Fibroblast of pulmonary artery (primary cell): ENCODE measurements at regions not wholly inside any gene's neighbourhood (a gene's known extent, or its start where the extent isn't known, plus 50 kb on each side); places are given as distances from the start of the nearest gene placed in this dataset.

Experiments
- DNase-seq: peaks from one replicate; pipeline ENCODE4 v3.0.0-alpha.2; 2010; ENCODE audit warnings: low read depth
- H3K4me3 ChIP-seq: replicated peaks from 2 replicates; pipeline ENCODE4 v1.5.1; 2011; ENCODE audit warnings: low read depth, mild to moderate bottlenecking, control low read depth, low read length, moderate library complexity
- CTCF ChIP-seq: IDR thresholded peaks from 2 replicates; pipeline ENCODE4 v1.5.1; 2011; ENCODE audit warnings: mild to moderate bottlenecking, control low read depth, low read length, inconsistent platforms; ENCODE audit errors: missing control alignments

- no peak overlapping the region for H3K4me3 ChIP-seq
- no peak for DNase-seq
- no peak for TF ChIP-seq CTCF
Measured at GRCh38 chr13:100798739-100799361, 124.3 kb upstream of the TMTC4 start.

GRCh38 chr13:100797921-100798320, 123.3 kb upstream of the TMTC4 start:
- no peak for TF ChIP-seq CTCF
- no peak overlapping the region for H3K4me3 ChIP-seq
- no peak for DNase-seq

DNA sequence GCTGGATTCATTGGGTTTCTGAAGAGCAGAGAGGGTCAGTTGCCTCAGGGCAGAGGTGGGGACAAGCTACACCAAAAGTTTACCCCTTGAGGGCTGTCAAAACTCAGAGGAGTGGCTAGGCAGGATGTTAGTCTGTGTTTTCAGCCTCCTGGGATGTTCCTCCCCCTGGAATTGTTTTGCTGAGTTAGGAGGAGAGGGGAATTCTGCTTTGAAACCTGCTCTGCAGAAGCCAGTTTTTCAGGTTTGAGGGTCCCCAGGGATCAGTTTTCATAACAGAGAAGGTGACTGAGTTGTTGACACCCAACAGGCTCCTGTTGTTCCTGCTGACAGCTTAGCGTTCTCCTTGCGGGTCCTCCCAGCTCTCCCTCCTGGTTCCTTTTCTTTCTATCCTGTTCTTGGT, 121.9 kb upstream of the TMTC4 start:
- DNase-seq = no peak
- TF ChIP-seq CTCF = no peak

GRCh38 chr13:100794575-100794974, 120.0 kb upstream of the TMTC4 start:
- no peak overlapping the region for H3K4me3 ChIP-seq
- no peak for DNase-seq
- TF ChIP-seq CTCF = no peak

More for the DNA sequence above, 121.9 kb upstream of the TMTC4 start:
- no peak overlapping the region for H3K4me3 ChIP-seq

DNA sequence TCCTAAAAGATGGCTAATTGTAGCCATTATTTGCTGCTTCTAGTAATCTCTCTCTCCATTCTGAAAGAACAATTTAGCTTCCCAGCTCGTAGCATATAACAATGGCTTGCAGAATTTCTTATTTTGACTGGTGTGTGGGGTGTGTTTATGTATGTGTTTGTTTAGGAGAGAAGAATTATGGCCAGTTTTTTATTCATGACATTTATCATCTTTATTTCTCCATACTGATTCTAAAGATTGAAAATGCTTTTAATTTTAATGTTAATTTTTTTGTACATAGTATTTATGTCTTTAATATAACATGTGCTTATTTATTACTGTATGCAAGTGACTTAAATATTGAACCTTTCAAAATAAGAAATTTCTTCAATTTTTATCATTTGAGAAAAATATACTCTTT, 115.8 kb upstream of the TMTC4 start:
- TF ChIP-seq CTCF = no peak
- DNase-seq = no peak
- no peak overlapping the region for H3K4me3 ChIP-seq

- no peak for TF ChIP-seq CTCF
- DNase-seq = no peak
- H3K4me3 ChIP-seq = no peak overlapping the region
Measured at GRCh38 chr13:100789968-100790367, 115.4 kb upstream of the TMTC4 start.

- no peak overlapping the region for H3K4me3 ChIP-seq
- no peak for TF ChIP-seq CTCF
- DNase-seq = peak; percentile 46
Measured at GRCh38 chr13:100789481-100789880, 114.9 kb upstream of the TMTC4 start.
